ENCODE measurements at regions not wholly inside any gene's neighbourhood (a gene's known extent, or its start where the extent isn't known, plus 50 kb on each side); places are given as distances from the start of the nearest gene placed in this dataset.

- H3K27ac Mint-ChIP-seq: no peak overlapping the region
- TF ChIP-seq CTCF (IDR thresholded peaks at IDR 0.05; ENCODE audit: unreplicated experiment in 3 of 3): no peak
- H3K27me3 Mint-ChIP-seq (ENCODE audit: low read depth): peaks cover 21% of the 10 kb centered on the region
- H3K9me3 Mint-ChIP-seq: no peaks in the 10 kb centered on the region
- H3K4me1 Mint-ChIP-seq: peaks cover 12% of the 10 kb centered on the region
- H3K36me3 Mint-ChIP-seq (ENCODE audit: low read depth): no peaks in the 10 kb centered on the region
- no peak overlapping the region for H3K4me3 Mint-ChIP-seq
Observed at GRCh38 chr10:128322106-128322505, 195.9 kb upstream of the MKI67 start.

GRCh38 chr10:128322950-128323349, 196.7 kb upstream of the MKI67 start:
- no peak for TF ChIP-seq CTCF (IDR thresholded peaks at IDR 0.05; ENCODE audit: unreplicated experiment in 3 of 3)
- Mint-ChIP-seq H3K4me1 (peaks cover 12% of the 10 kb centered on the region), H3K9me3 (peaks cover 3% of the 10 kb centered on the region), H3K36me3 (ENCODE audit: low read depth) (no peaks in the 10 kb centered on the region), H3K4me3 (no peak overlapping the region), H3K27ac (no peak overlapping the region), H3K27me3 (ENCODE audit: low read depth) (peaks cover 21% of the 10 kb centered on the region)

GRCh38 chr10:128324058-128324827, 198.0 kb upstream of the MKI67 start:
- no peak overlapping the region for H3K4me3 Mint-ChIP-seq
- TF ChIP-seq CTCF (IDR thresholded peaks at IDR 0.05; ENCODE audit: unreplicated experiment in 3 of 3): peak in 1 of 3 experiments; percentile 20
- peaks cover 21% of the 10 kb centered on the region for H3K27me3 Mint-ChIP-seq (ENCODE audit: low read depth)
- peaks cover 1% of the 10 kb centered on the region for H3K4me1 Mint-ChIP-seq
- H3K36me3 Mint-ChIP-seq (ENCODE audit: low read depth): no peaks in the 10 kb centered on the region
- H3K9me3 Mint-ChIP-seq: peaks cover 7% of the 10 kb centered on the region
- no peak overlapping the region for H3K27ac Mint-ChIP-seq

- H3K4me3 Mint-ChIP-seq: no peak overlapping the region
- peaks cover 7% of the 10 kb centered on the region for H3K9me3 Mint-ChIP-seq
- no peak overlapping the region for H3K27ac Mint-ChIP-seq
- H3K27me3 Mint-ChIP-seq (ENCODE audit: low read depth): peaks cover 21% of the 10 kb centered on the region
- H3K36me3 Mint-ChIP-seq (ENCODE audit: low read depth): no peaks in the 10 kb centered on the region
- TF ChIP-seq CTCF (IDR thresholded peaks at IDR 0.05; ENCODE audit: unreplicated experiment in 3 of 3): no peak
- H3K4me1 Mint-ChIP-seq: no peaks in the 10 kb centered on the region
Observed at GRCh38 chr10:128325788-128326187, 199.6 kb upstream of the MKI67 start.

- H3K4me1 Mint-ChIP-seq: no peaks in the 10 kb centered on the region
- no peak overlapping the region for H3K4me3 Mint-ChIP-seq
- H3K27ac Mint-ChIP-seq: no peak overlapping the region
- no peaks in the 10 kb centered on the region for H3K36me3 Mint-ChIP-seq (ENCODE audit: low read depth)
- TF ChIP-seq CTCF (IDR thresholded peaks at IDR 0.05; ENCODE audit: unreplicated experiment in 3 of 3): no peak
- H3K27me3 Mint-ChIP-seq (ENCODE audit: low read depth): peaks cover 21% of the 10 kb centered on the region
- H3K9me3 Mint-ChIP-seq: peaks cover 9% of the 10 kb centered on the region
Observed at GRCh38 chr10:128326251-128326650, 200.0 kb upstream of the MKI67 start.

- H3K27me3 Mint-ChIP-seq (ENCODE audit: low read depth): peaks cover 17% of the 10 kb centered on the region
- TF ChIP-seq CTCF (IDR thresholded peaks at IDR 0.05; ENCODE audit: unreplicated experiment in 3 of 3): no peak
- no peaks in the 10 kb centered on the region for H3K36me3 Mint-ChIP-seq (ENCODE audit: low read depth)
- peaks cover 10% of the 10 kb centered on the region for H3K9me3 Mint-ChIP-seq
- no peak overlapping the region for H3K27ac Mint-ChIP-seq
- H3K4me1 Mint-ChIP-seq: no peaks in the 10 kb centered on the region
- no peak overlapping the region for H3K4me3 Mint-ChIP-seq
Observed at GRCh38 chr10:128326851-128327250, 200.6 kb upstream of the MKI67 start.
